ENCODE measurements at regions not wholly inside any gene's neighbourhood (a gene's known extent, or its start where the extent isn't known, plus 50 kb on each side); places are given as distances from the start of the nearest gene placed in this dataset.

DNA sequence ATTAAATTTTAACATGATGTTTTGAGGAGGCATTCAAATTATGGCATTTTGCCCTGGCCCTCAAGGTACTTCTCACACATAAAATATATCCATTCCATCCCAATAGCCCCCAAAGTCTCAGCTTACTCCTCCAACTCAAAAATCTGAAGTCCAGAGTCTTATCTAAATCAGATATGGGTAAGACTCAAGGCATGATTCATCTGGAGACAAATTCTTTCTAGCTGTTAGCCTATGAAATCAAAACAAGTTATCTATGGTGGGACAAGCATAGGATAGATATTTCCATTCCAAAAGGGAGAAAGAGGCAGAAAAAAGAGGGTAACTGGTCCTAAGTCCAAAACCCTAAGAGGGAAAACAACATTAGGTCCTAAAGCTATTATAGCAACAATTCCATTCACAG, 408.4 kb downstream of the ZNF608 start:
- peaks cover 0 to 13% (median 4%) of the 10 kb centered on the region in 7 donors for H3K9me3 Mint-ChIP-seq
- intact Hi-C loops (cut with micrococcal nuclease): no loop called here
- TF ChIP-seq, protein P1, sequence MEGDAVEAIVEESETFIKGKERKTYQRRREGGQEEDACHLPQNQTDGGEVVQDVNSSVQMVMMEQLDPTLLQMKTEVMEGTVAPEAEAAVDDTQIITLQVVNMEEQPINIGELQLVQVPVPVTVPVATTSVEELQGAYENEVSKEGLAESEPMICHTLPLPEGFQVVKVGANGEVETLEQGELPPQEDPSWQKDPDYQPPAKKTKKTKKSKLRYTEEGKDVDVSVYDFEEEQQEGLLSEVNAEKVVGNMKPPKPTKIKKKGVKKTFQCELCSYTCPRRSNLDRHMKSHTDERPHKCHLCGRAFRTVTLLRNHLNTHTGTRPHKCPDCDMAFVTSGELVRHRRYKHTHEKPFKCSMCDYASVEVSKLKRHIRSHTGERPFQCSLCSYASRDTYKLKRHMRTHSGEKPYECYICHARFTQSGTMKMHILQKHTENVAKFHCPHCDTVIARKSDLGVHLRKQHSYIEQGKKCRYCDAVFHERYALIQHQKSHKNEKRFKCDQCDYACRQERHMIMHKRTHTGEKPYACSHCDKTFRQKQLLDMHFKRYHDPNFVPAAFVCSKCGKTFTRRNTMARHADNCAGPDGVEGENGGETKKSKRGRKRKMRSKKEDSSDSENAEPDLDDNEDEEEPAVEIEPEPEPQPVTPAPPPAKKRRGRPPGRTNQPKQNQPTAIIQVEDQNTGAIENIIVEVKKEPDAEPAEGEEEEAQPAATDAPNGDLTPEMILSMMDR (IDR thresholded peaks at IDR 0.05): no peak

DNA sequence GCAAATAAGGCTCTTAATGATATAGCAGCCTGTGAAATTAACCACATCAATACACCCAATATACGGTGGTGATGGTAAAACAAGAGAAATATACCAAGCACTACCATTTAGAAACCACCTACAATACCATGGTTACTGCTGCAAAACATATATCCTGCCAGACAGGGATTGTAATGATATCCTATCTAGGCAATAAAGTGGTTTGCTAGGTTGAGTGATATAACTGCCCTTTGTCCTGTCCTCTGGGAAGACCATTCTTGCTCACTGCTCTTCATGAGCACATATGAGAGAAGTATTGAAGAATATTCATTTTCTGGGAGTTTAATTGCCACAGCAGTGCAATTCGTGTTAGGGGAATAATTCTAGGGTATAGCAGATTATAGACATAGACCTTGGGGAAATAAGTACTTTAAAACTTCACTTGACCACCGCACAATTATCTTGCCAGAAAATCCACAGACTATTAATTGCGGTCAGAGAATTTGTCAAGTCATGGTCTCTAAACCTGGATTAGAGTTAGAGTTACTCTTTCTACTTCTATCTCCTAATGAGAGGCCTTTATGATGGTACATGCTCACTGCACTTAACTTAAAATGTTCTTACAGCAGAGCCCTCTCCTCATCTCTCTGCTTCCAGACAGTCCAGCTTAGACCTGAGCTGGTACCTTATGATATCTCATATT, 413.0 kb downstream of the ZNF608 start:
- no peak for DNase-seq
- Histone ChIP-seq H2AFZ (ENCODE audit: insufficient read depth, low read depth, low read length, poor library complexity, severe bottlenecking) (no peak overlapping the region), H3K4me2 (replicated peaks; ENCODE audit: extremely low read depth, low read length, poor library complexity, severe bottlenecking) (no peak overlapping the region), H3K27ac (ENCODE audit: low read depth in 1 of 2, low read length in 2 of 2) (no peak overlapping the region), H4K20me1 (ENCODE audit: insufficient read depth, low read length) (no peaks in the 10 kb centered on the region), H3K79me2 (ENCODE audit: insufficient read depth, low read length) (no peaks in the 10 kb centered on the region), H3K9me3 (replicated peaks in 1 of 2; ENCODE audit: control insufficient read depth in 1 of 2, insufficient read depth in 1 of 2, low read length in 2 of 2) (no peaks in the 10 kb centered on the region), H3K4me3 (replicated peaks in 1 of 3; ENCODE audit: low read depth in 2 of 3, low read length in 3 of 3) (no peak overlapping the region), H3K9ac (ENCODE audit: insufficient read depth, low read length, poor library complexity, severe bottlenecking) (no peak overlapping the region), H3K27me3 (ENCODE audit: control insufficient read depth in 2 of 2, insufficient read depth in 2 of 2, low read length in 2 of 2) (no peaks in the 10 kb centered on the region), H3K4me1 (ENCODE audit: control insufficient read depth in 1 of 2, insufficient read depth in 2 of 2, low read length in 2 of 2) (no peaks in the 10 kb centered on the region), H3K36me3 (replicated peaks in 1 of 2; ENCODE audit: control insufficient read depth in 1 of 2, insufficient read depth in 2 of 2, low read length in 2 of 2) (no peaks in the 10 kb centered on the region)
- H3K27me3 Mint-ChIP-seq (ENCODE audit: low read depth in 3 of 3): peaks cover 0 to 2% (median 0%) of the 10 kb centered on the region in 3 donors
- intact Hi-C loops (cut with micrococcal nuclease): no loop called here
- no CpG with 5 or more reads among the region's 4 CpGs for WGBS (ENCODE audit: insufficient coverage)
- no peaks in the 10 kb centered on the region for H3K4me1 Mint-ChIP-seq
- H3K36me3 Mint-ChIP-seq: no peaks in the 10 kb centered on the region
- no peak overlapping the region for H3K4me3 Mint-ChIP-seq
- H3K9me3 Mint-ChIP-seq: peaks cover 0 to 16% (median 9%) of the 10 kb centered on the region in 7 donors
- H3K27ac Mint-ChIP-seq: no peak overlapping the region
- TF ChIP-seq, protein P1 (IDR thresholded peaks at IDR 0.05): no peak

More for the DNA sequence above, 408.4 kb downstream of the ZNF608 start:
- H3K4me1 ChIP-seq (ENCODE audit: control insufficient read depth in 1 of 2, insufficient read depth in 2 of 2, low read length in 2 of 2): no peaks in the 10 kb centered on the region
- peaks cover 0 to 2% (median 0%) of the 10 kb centered on the region in 3 donors for H3K27me3 Mint-ChIP-seq (ENCODE audit: low read depth in 3 of 3)
- no peak overlapping the region for H3K9ac ChIP-seq (ENCODE audit: insufficient read depth, low read length, poor library complexity, severe bottlenecking)
- no peak overlapping the region for H3K27ac Mint-ChIP-seq
- H3K27ac ChIP-seq (ENCODE audit: low read depth in 1 of 2, low read length in 2 of 2): no peak overlapping the region
- H3K36me3 ChIP-seq (replicated peaks in 1 of 2; ENCODE audit: control insufficient read depth in 1 of 2, insufficient read depth in 2 of 2, low read length in 2 of 2): no peaks in the 10 kb centered on the region
- no peak for DNase-seq
- H3K4me2 ChIP-seq (replicated peaks; ENCODE audit: extremely low read depth, low read length, poor library complexity, severe bottlenecking): no peak overlapping the region
- no peak overlapping the region for H2AFZ ChIP-seq (ENCODE audit: insufficient read depth, low read depth, low read length, poor library complexity, severe bottlenecking)
- H4K20me1 ChIP-seq (ENCODE audit: insufficient read depth, low read length): no peaks in the 10 kb centered on the region
- no peak overlapping the region for H3K4me3 ChIP-seq (replicated peaks in 1 of 3; ENCODE audit: low read depth in 2 of 3, low read length in 3 of 3)
- H3K4me3 Mint-ChIP-seq: no peak overlapping the region
- no peaks in the 10 kb centered on the region for H3K9me3 ChIP-seq (replicated peaks in 1 of 2; ENCODE audit: control insufficient read depth in 1 of 2, insufficient read depth in 1 of 2, low read length in 2 of 2)
- no peaks in the 10 kb centered on the region for H3K79me2 ChIP-seq (ENCODE audit: insufficient read depth, low read length)
- no peaks in the 10 kb centered on the region for H3K4me1 Mint-ChIP-seq
- H3K27me3 ChIP-seq (ENCODE audit: control insufficient read depth in 2 of 2, insufficient read depth in 2 of 2, low read length in 2 of 2): no peaks in the 10 kb centered on the region
- H3K36me3 Mint-ChIP-seq: no peaks in the 10 kb centered on the region

Data from CD14-positive monocyte (primary cell).